ENCODE measurements at regions not wholly inside any gene's neighbourhood (a gene's known extent, or its start where the extent isn't known, plus 50 kb on each side); places are given as distances from the start of the nearest gene placed in this dataset.

- Histone ChIP-seq H3K4me1 (ENCODE audit: low read length) (no peaks in the 10 kb centered on the region), H2AFZ (ENCODE audit: low read length) (no peak overlapping the region), H3K9me2 (replicated peaks; ENCODE audit: insufficient read depth, low read length) (no peaks in the 10 kb centered on the region), H3K4me3 (ENCODE audit: low read length) (no peak overlapping the region), H3K4me2 (ENCODE audit: low read depth, low read length, poor library complexity, severe bottlenecking) (no peak overlapping the region), H3K9me3 (ENCODE audit: low read length) (no peaks in the 10 kb centered on the region), H4K20me1 (ENCODE audit: insufficient read depth, low read depth, low read length) (no peaks in the 10 kb centered on the region), H3K36me3 (ENCODE audit: insufficient read depth, low read length) (no peaks in the 10 kb centered on the region), H3K27ac (ENCODE audit: low read length) (no peak overlapping the region), H3K79me2 (ENCODE audit: low read length) (no peaks in the 10 kb centered on the region), H3K27me3 (ENCODE audit: low read length) (no peaks in the 10 kb centered on the region), H3K9ac (ENCODE audit: low read length) (no peak overlapping the region)
- DNase-seq = no peak
These were observed 267.4 kb upstream of the NT5C1B start for GRCh38 chr2:18856765-18857164.

- Histone ChIP-seq H3K4me3 (ENCODE audit: low read length) (no peak overlapping the region), H3K79me2 (ENCODE audit: low read length) (no peaks in the 10 kb centered on the region), H4K20me1 (ENCODE audit: insufficient read depth, low read depth, low read length) (no peaks in the 10 kb centered on the region)
These were observed 265.7 kb upstream of the NT5C1B start for GRCh38 chr2:18855027-18855426.

GRCh38 chr2:18849841-18850578 lies 260.6 kb upstream of the NT5C1B start:
- Histone ChIP-seq H3K4me1 (ENCODE audit: low read length) (no peaks in the 10 kb centered on the region), H4K20me1 (ENCODE audit: insufficient read depth, low read depth, low read length) (no peaks in the 10 kb centered on the region), H3K4me3 (ENCODE audit: low read length) (no peak overlapping the region), H3K9me3 (ENCODE audit: low read length) (no peaks in the 10 kb centered on the region), H3K79me2 (ENCODE audit: low read length) (no peaks in the 10 kb centered on the region), H3K9me2 (replicated peaks; ENCODE audit: insufficient read depth, low read length) (no peaks in the 10 kb centered on the region), H3K27ac (ENCODE audit: low read length) (no peak overlapping the region), H3K36me3 (ENCODE audit: insufficient read depth, low read length) (no peaks in the 10 kb centered on the region), H2AFZ (ENCODE audit: low read length) (no peak overlapping the region), H3K27me3 (ENCODE audit: low read length) (no peaks in the 10 kb centered on the region), H3K9ac (ENCODE audit: low read length) (no peak overlapping the region), H3K4me2 (ENCODE audit: low read depth, low read length, poor library complexity, severe bottlenecking) (no peak overlapping the region)
- no peak for DNase-seq

More at GRCh38 chr2:18855027-18855426, 265.7 kb upstream of the NT5C1B start:
- Histone ChIP-seq H3K27ac (ENCODE audit: low read length) (no peak overlapping the region), H3K4me1 (ENCODE audit: low read length) (no peaks in the 10 kb centered on the region), H3K27me3 (ENCODE audit: low read length) (no peaks in the 10 kb centered on the region), H3K9ac (ENCODE audit: low read length) (no peak overlapping the region), H2AFZ (ENCODE audit: low read length) (no peak overlapping the region), H3K4me2 (ENCODE audit: low read depth, low read length, poor library complexity, severe bottlenecking) (no peak overlapping the region), H3K36me3 (ENCODE audit: insufficient read depth, low read length) (no peaks in the 10 kb centered on the region), H3K9me3 (ENCODE audit: low read length) (no peaks in the 10 kb centered on the region), H3K9me2 (replicated peaks; ENCODE audit: insufficient read depth, low read length) (no peaks in the 10 kb centered on the region)
- no peak for DNase-seq

GRCh38 chr2:18848646-18849045 lies 259.3 kb upstream of the NT5C1B start:
- Histone ChIP-seq H2AFZ (ENCODE audit: low read length) (no peak overlapping the region), H3K9ac (ENCODE audit: low read length) (no peak overlapping the region), H3K4me3 (ENCODE audit: low read length) (no peak overlapping the region), H3K4me2 (ENCODE audit: low read depth, low read length, poor library complexity, severe bottlenecking) (no peak overlapping the region), H3K27ac (ENCODE audit: low read length) (no peak overlapping the region), H4K20me1 (ENCODE audit: insufficient read depth, low read depth, low read length) (no peaks in the 10 kb centered on the region), H3K4me1 (ENCODE audit: low read length) (no peaks in the 10 kb centered on the region), H3K9me2 (replicated peaks; ENCODE audit: insufficient read depth, low read length) (no peaks in the 10 kb centered on the region), H3K9me3 (ENCODE audit: low read length) (no peaks in the 10 kb centered on the region), H3K27me3 (ENCODE audit: low read length) (no peaks in the 10 kb centered on the region), H3K79me2 (ENCODE audit: low read length) (no peaks in the 10 kb centered on the region), H3K36me3 (ENCODE audit: insufficient read depth, low read length) (no peaks in the 10 kb centered on the region)
- no peak for DNase-seq

GRCh38 chr2:18845854-18846445 lies 256.6 kb upstream of the NT5C1B start:
- H3K27me3 ChIP-seq (ENCODE audit: low read length) = no peaks in the 10 kb centered on the region
- no peak overlapping the region for H2AFZ ChIP-seq (ENCODE audit: low read length)
- no peaks in the 10 kb centered on the region for H3K36me3 ChIP-seq (ENCODE audit: insufficient read depth, low read length)
- H3K4me1 ChIP-seq (ENCODE audit: low read length) = no peaks in the 10 kb centered on the region
- H4K20me1 ChIP-seq (ENCODE audit: insufficient read depth, low read depth, low read length) = no peaks in the 10 kb centered on the region
- no peak overlapping the region for H3K4me2 ChIP-seq (ENCODE audit: low read depth, low read length, poor library complexity, severe bottlenecking)
- H3K79me2 ChIP-seq (ENCODE audit: low read length) = no peaks in the 10 kb centered on the region
- no peaks in the 10 kb centered on the region for H3K9me2 ChIP-seq (replicated peaks; ENCODE audit: insufficient read depth, low read length)
- no peak for DNase-seq
- no peak overlapping the region for H3K4me3 ChIP-seq (ENCODE audit: low read length)
- no peaks in the 10 kb centered on the region for H3K9me3 ChIP-seq (ENCODE audit: low read length)
- no peak overlapping the region for H3K27ac ChIP-seq (ENCODE audit: low read length)
- no peak overlapping the region for H3K9ac ChIP-seq (ENCODE audit: low read length)

GRCh38 chr2:18842836-18843235 lies 253.5 kb upstream of the NT5C1B start:
- H4K20me1 ChIP-seq (ENCODE audit: insufficient read depth, low read depth, low read length) = no peaks in the 10 kb centered on the region
- no peaks in the 10 kb centered on the region for H3K9me2 ChIP-seq (replicated peaks; ENCODE audit: insufficient read depth, low read length)
- no peaks in the 10 kb centered on the region for H3K4me1 ChIP-seq (ENCODE audit: low read length)
- H3K4me3 ChIP-seq (ENCODE audit: low read length) = no peak overlapping the region
- H2AFZ ChIP-seq (ENCODE audit: low read length) = no peak overlapping the region
- no peak overlapping the region for H3K9ac ChIP-seq (ENCODE audit: low read length)
- DNase-seq = no peak
- no peaks in the 10 kb centered on the region for H3K36me3 ChIP-seq (ENCODE audit: insufficient read depth, low read length)
- H3K27ac ChIP-seq (ENCODE audit: low read length) = no peak overlapping the region
- no peaks in the 10 kb centered on the region for H3K27me3 ChIP-seq (ENCODE audit: low read length)
- H3K9me3 ChIP-seq (ENCODE audit: low read length) = no peaks in the 10 kb centered on the region
- no peaks in the 10 kb centered on the region for H3K79me2 ChIP-seq (ENCODE audit: low read length)
- H3K4me2 ChIP-seq (ENCODE audit: low read depth, low read length, poor library complexity, severe bottlenecking) = no peak overlapping the region

- no peak overlapping the region for H3K27ac ChIP-seq (ENCODE audit: low read length)
- DNase-seq = no peak
- no peak overlapping the region for H3K4me3 ChIP-seq (ENCODE audit: low read length)
- H3K36me3 ChIP-seq (ENCODE audit: insufficient read depth, low read length) = no peaks in the 10 kb centered on the region
- no peak overlapping the region for H3K4me2 ChIP-seq (ENCODE audit: low read depth, low read length, poor library complexity, severe bottlenecking)
- no peaks in the 10 kb centered on the region for H3K4me1 ChIP-seq (ENCODE audit: low read length)
- H2AFZ ChIP-seq (ENCODE audit: low read length) = no peak overlapping the region
- H3K9me2 ChIP-seq (replicated peaks; ENCODE audit: insufficient read depth, low read length) = no peaks in the 10 kb centered on the region
- H3K9ac ChIP-seq (ENCODE audit: low read length) = no peak overlapping the region
- no peaks in the 10 kb centered on the region for H3K9me3 ChIP-seq (ENCODE audit: low read length)
- H3K27me3 ChIP-seq (ENCODE audit: low read length) = no peaks in the 10 kb centered on the region
- H4K20me1 ChIP-seq (ENCODE audit: insufficient read depth, low read depth, low read length) = no peaks in the 10 kb centered on the region
- H3K79me2 ChIP-seq (ENCODE audit: low read length) = no peaks in the 10 kb centered on the region
These were observed 252.1 kb upstream of the NT5C1B start for GRCh38 chr2:18841248-18842150.

- Histone ChIP-seq H3K4me2 (ENCODE audit: low read depth, low read length, poor library complexity, severe bottlenecking) (no peak overlapping the region), H2AFZ (ENCODE audit: low read length) (no peak overlapping the region), H3K27ac (ENCODE audit: low read length) (no peak overlapping the region), H3K79me2 (ENCODE audit: low read length) (no peaks in the 10 kb centered on the region), H3K27me3 (ENCODE audit: low read length) (no peaks in the 10 kb centered on the region), H3K4me1 (ENCODE audit: low read length) (no peaks in the 10 kb centered on the region), H3K9ac (ENCODE audit: low read length) (no peak overlapping the region), H4K20me1 (ENCODE audit: insufficient read depth, low read depth, low read length) (no peaks in the 10 kb centered on the region), H3K4me3 (ENCODE audit: low read length) (no peak overlapping the region), H3K9me3 (ENCODE audit: low read length) (no peaks in the 10 kb centered on the region), H3K36me3 (ENCODE audit: insufficient read depth, low read length) (no peaks in the 10 kb centered on the region), H3K9me2 (replicated peaks; ENCODE audit: insufficient read depth, low read length) (no peaks in the 10 kb centered on the region)
- DNase-seq = no peak
These were observed 247.9 kb upstream of the NT5C1B start for GRCh38 chr2:18837240-18837639.

Measured in Karpas-422 (cell line).